Mucosa of rectum (tissue), 2 donors: ENCODE measurements at regions not wholly inside any gene's neighbourhood (a gene's known extent, or its start where the extent isn't known, plus 50 kb on each side); places are given as distances from the start of the nearest gene placed in this dataset.

Experiments used
- H3K27ac ChIP-seq, 2 donors: one replicate each; pipeline ENCODE4 v1.7.0; 2013; ENCODE audit warnings: inconsistent platforms in 2 of 2, low read depth in 2 of 2, low read length in 2 of 2
- H3K27me3 ChIP-seq, 2 donors: one replicate each; pipeline ENCODE4 v1.7.0; 2013; ENCODE audit warnings: low read length in 2 of 2; ENCODE audit not compliant: control insufficient read depth in 2 of 2, insufficient read depth in 2 of 2
- H3K36me3 ChIP-seq, 2 donors: one replicate each; pipeline ENCODE4 v1.7.0; 2013; ENCODE audit warnings: low read length in 2 of 2; ENCODE audit not compliant: control insufficient read depth in 2 of 2, insufficient read depth in 2 of 2
- H3K4me1 ChIP-seq, 2 donors: one replicate each; pipeline ENCODE4 v1.7.0; 2013; ENCODE audit warnings: low read length in 2 of 2, mild to moderate bottlenecking in 1 of 2; ENCODE audit not compliant: control insufficient read depth in 2 of 2, insufficient read depth in 2 of 2
- H3K4me3 ChIP-seq, 2 donors: one replicate each; pipeline ENCODE4 v1.7.0; 2013; ENCODE audit warnings: low read length in 2 of 2
- H3K9ac ChIP-seq, 2 donors: one replicate each; pipeline ENCODE4 v1.7.0; 2013; ENCODE audit warnings: low read length in 2 of 2, low read depth in 1 of 2, mild to moderate bottlenecking in 1 of 2
- H3K9me3 ChIP-seq, 2 donors: one replicate each; pipeline ENCODE4 v1.7.0; 2013; ENCODE audit warnings: low read length in 2 of 2; ENCODE audit not compliant: control insufficient read depth in 2 of 2
- donor health status: healthy.
- donor health status: Normal muscosa, but diverticular disease.

DNA sequence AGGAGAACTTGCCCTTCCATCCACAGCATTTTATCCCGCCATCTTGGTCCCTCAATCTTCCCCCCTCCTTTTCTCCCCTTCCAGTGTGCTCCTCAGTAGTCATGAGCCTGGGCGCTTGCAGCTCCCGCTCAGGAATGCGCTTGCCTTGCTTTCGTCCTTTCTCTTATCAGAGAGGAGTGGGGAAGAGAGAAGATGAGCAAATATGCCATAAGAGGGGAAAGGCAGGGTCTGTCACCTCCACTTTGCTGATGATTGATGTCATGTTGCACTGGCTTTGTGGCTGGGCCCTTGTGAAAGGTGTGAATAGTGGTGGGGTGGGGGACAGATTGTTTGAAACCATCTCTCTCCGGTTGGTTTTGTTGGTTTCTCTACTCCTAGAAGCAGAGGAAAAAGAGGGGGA lies 569.3 kb downstream of the TNS1 start:
- Histone ChIP-seq H3K4me3 (no peak overlapping the region), H3K9ac (no peak overlapping the region), H3K36me3 (no peaks in the 10 kb centered on the region)

DNA sequence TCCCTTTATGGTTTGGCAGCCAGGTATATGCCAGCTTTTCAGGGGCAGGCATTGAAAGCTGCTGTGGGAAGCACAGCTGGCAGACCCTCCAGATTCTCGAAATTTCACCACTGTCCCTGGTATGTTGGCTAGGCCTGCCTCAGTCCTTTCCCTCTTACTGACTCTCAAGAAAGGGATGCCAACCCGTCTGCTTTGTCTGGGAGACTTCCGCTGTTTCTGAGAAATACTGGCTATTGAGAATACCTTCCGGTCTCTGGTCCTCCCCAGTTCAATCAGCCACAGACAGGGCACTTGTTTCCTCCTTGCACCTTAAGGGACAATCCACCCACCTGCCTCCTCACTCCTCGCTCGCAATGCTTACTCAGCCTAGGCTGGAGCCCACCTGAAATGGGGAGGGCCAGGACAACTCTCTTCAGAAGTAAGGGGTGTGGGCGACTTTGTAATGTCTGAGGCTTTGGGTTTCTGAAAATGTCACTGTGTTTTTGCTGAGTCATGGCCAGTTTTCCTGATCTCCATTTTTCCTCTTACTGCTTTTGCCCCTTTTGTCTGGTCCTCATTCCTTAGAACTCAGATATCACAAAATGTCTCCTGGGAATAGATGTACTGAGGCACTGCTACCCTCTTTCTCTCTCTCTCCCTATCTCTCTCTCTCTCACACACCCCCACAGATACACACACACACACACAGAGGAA lies 571.1 kb downstream of the TNS1 start:
- H3K9me3 ChIP-seq: no peaks in the 10 kb centered on the region
- H3K4me3 ChIP-seq: no peak overlapping the region
- no peak overlapping the region for H3K27ac ChIP-seq
- H3K27me3 ChIP-seq: no peaks in the 10 kb centered on the region
- H3K4me1 ChIP-seq: peaks cover 0 to 5% of the 10 kb centered on the region in 2 donors
- H3K9ac ChIP-seq: no peak overlapping the region
- H3K36me3 ChIP-seq: no peaks in the 10 kb centered on the region

More for the DNA sequence above, 569.3 kb downstream of the TNS1 start:
- peak overlapping the region in 1 of 2 donors; percentile 9 for H3K27ac ChIP-seq
- H3K4me1 ChIP-seq: peaks cover 0 to 5% of the 10 kb centered on the region in 2 donors
- no peaks in the 10 kb centered on the region for H3K27me3 ChIP-seq
- no peaks in the 10 kb centered on the region for H3K9me3 ChIP-seq

DNA sequence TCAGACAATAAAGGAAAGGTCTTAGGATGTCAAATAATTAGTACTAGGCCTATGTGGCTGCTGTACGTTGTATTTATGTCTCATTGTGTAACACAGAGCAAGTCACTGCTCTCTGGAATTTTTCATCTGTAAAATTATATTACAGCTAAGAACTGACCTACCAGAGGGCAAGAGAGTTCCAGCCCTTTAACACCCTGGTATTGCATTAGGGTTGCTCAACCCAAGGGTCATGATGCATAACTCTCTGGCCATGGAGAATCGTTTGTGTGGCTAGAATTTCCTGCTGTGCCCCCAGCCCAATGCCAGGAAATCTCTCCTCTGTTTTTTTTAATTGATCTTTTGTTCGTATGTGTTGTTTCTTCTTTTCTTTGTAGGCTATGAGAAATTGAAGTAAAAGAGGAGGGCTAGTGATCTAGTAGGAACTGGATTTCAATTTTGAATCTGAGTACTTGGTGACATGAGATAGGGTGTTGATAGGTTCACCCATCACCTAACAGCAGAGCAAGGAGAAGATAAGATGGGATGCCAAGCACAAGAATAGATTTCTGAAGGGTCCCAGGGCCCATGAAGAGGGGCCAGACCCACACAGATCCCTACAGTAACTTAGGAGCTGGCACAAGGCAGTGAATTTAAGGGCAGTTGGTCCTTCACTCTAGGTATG lies 571.2 kb upstream of the TNP1 start:
- H3K27ac ChIP-seq: peak overlapping the region in 1 of 2 donors; percentile 46
- no peaks in the 10 kb centered on the region for H3K27me3 ChIP-seq
- H3K9me3 ChIP-seq: no peaks in the 10 kb centered on the region
- H3K4me3 ChIP-seq: no peak overlapping the region
- no peak overlapping the region for H3K9ac ChIP-seq
- peaks cover 0 to 5% of the 10 kb centered on the region in 2 donors for H3K4me1 ChIP-seq
- H3K36me3 ChIP-seq: no peaks in the 10 kb centered on the region

DNA sequence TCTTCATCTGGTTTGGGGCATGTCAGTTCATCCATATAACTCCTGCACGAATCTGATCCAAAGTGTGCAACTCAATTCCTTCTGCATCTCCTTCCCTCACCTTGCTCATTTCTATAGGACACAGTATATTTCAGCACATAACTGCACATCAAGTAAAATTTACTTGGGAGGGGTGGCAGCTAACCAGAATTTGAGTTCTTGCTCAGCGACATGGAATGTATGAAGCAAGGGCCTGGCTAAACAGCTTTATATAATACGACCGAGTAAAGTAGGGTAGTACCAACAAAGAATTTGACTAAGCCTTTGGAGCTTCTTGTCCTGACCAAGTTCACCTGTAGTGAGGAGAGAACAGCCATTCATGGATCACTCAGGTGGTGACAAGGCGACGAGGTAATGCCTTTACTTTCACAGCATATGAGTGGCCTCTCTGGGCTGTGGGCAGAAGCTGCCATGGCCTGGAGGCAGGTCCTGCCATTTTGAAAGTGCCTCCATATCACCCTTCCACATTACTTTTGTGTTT lies 570.2 kb upstream of the TNP1 start:
- Histone ChIP-seq H3K9ac (no peak overlapping the region), H3K36me3 (no peaks in the 10 kb centered on the region), H3K4me1 (peaks cover 0 to 5% of the 10 kb centered on the region in 2 donors), H3K27ac (peak overlapping the region in 1 of 2 donors; percentile 46), H3K27me3 (no peaks in the 10 kb centered on the region), H3K4me3 (no peak overlapping the region), H3K9me3 (no peaks in the 10 kb centered on the region)

DNA sequence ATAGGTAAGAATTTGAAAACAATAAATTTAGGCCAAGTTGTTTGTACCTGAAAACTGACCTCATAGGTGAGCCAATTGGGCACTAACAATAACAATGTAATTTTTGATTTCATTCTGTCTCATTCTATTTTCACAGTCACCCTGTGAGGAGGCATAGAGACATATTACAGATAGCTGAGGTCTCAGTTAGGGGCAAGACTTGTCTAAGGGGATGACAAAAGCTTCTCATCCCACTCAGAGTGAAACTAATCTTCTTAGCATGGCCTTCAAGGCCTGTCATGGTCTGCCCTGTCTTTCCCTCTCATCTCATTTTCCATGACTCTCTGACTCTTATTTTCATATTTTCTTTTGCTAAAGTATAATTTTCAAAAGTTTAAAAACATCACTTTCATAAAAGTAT lies 562.0 kb upstream of the TNP1 start:
- Histone ChIP-seq H3K4me1 (no peaks in the 10 kb centered on the region), H3K27ac (no peak overlapping the region), H3K36me3 (no peaks in the 10 kb centered on the region), H3K4me3 (no peak overlapping the region), H3K9me3 (no peaks in the 10 kb centered on the region), H3K9ac (no peak overlapping the region), H3K27me3 (no peaks in the 10 kb centered on the region)

DNA sequence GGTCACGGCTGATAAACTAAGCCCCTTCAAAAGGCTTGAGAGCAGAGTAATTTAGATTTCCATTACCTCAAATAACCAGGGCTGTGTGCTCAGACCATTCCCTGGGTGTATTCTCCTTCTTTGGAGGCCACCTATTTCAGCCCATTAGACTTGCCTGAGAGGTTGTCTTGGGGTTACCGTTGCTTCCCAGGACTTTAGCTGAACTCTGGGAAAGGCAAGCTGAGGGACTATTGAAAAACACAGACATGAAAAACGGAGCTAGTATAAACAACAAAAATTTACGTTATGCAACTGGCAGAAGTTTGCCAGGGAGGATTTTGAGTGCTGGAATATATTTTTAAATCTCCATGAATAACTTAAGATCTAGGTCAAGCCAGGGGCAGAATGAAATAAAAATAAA lies 561.0 kb upstream of the TNP1 start:
- H3K27ac ChIP-seq: no peak overlapping the region
- no peak overlapping the region for H3K4me3 ChIP-seq
- H3K9ac ChIP-seq: no peak overlapping the region
- H3K27me3 ChIP-seq: no peaks in the 10 kb centered on the region
- H3K36me3 ChIP-seq: no peaks in the 10 kb centered on the region
- no peaks in the 10 kb centered on the region for H3K4me1 ChIP-seq
- no peaks in the 10 kb centered on the region for H3K9me3 ChIP-seq

DNA sequence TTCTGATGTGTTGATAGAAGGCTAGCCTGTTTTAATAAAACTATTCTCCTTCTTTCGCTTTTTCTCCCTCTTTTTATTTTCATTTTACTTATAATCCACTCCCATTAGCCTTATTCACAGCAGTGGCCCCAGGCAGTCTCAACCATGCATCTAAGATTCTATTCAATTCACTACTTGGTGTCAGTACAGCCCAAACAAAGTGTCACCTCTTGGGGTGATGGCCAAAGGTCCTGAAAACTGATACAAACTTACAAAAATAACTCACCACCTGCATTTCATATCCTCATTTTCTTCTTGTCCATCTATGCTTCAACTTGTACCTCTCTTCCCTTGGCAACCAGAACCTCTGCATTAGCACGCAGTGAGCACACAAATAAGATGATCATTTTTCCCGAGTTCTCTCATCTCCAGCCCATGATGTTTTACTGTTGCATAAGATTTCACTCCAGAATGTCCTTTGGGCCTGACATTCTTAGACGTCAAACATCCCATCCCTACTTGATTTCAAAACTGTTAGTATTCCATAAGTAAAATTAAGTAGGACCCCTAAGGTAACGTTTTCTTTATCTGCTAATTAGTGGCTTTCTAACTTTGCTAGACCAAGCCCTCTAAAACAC lies 559.3 kb upstream of the TNP1 start:
- Histone ChIP-seq H3K4me1 (no peaks in the 10 kb centered on the region), H3K9me3 (no peaks in the 10 kb centered on the region), H3K36me3 (no peaks in the 10 kb centered on the region), H3K27me3 (no peaks in the 10 kb centered on the region), H3K4me3 (no peak overlapping the region), H3K27ac (no peak overlapping the region), H3K9ac (no peak overlapping the region)

DNA sequence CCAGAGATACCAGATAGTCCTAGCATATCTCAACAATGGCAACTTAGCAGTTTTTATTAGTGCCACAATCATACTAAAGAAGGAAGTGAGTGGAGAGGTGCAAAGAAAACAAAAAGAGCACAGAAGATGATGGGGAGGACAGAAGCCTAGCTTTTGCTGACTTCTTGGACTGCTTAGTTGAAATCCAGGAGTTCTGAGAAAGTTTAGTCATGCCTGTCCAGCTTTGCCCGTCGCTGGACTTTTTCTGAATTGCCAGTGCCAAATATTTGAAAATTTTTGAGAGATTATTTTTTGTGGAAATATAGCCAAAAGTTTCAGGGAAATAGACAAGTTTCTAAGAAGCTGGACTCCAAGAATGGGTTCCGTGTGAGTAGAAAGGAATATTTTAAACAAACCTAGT lies 558.7 kb upstream of the TNP1 start:
- Histone ChIP-seq H3K27me3 (no peaks in the 10 kb centered on the region), H3K27ac (no peak overlapping the region), H3K4me1 (no peaks in the 10 kb centered on the region), H3K9ac (no peak overlapping the region), H3K9me3 (no peaks in the 10 kb centered on the region), H3K4me3 (no peak overlapping the region), H3K36me3 (no peaks in the 10 kb centered on the region)

DNA sequence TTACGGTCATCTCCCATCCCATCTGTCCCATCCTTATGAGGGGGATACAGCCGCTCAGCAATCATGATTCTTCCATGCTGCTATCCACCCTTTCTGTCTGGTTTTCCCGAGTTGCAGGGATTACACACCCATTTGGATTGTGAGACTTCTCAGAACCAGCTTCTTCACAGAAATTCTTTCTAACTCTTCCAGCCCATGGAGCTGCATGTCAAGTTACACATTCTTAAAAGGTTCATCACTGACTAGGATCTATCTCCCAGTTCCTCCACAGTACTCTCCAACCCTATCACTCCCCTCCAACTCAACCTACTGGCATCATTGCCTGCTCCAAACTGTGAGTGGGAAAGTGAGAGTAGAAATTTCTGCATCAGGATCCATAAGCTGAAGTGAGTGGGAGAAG lies 558.2 kb upstream of the TNP1 start:
- Histone ChIP-seq H3K4me3 (no peak overlapping the region), H3K27ac (no peak overlapping the region), H3K36me3 (no peaks in the 10 kb centered on the region), H3K9me3 (no peaks in the 10 kb centered on the region), H3K27me3 (no peaks in the 10 kb centered on the region), H3K4me1 (peaks cover 0 to 2% of the 10 kb centered on the region in 2 donors), H3K9ac (no peak overlapping the region)

DNA sequence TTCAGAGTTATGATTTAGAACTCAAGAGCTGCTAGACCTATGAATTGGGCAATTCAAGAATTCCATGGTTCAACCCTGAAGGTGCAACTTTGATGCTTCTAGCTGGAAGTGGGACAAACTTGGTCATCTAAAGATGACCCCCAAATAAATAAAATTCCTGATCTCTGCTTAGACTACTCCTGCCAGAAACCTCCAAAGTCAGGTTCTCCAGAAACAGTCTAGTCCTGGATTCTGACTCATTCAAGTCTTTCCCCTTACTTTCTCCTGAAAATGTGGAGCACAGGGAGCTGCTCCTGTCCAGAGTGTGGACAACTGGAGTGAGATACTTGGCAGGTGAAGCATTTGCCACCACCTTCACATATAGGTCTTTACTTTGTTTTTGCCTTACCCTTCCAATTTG lies 557.7 kb upstream of the TNP1 start:
- H3K9ac ChIP-seq: no peak overlapping the region
- H3K27ac ChIP-seq: no peak overlapping the region
- H3K9me3 ChIP-seq: no peaks in the 10 kb centered on the region

More for the DNA sequence above, 557.7 kb upstream of the TNP1 start:
- Histone ChIP-seq H3K4me1 (peaks cover 0 to 2% of the 10 kb centered on the region in 2 donors), H3K27me3 (no peaks in the 10 kb centered on the region), H3K4me3 (no peak overlapping the region), H3K36me3 (no peaks in the 10 kb centered on the region)
